ENCODE measurements at regions not wholly inside any gene's neighbourhood (a gene's known extent, or its start where the extent isn't known, plus 50 kb on each side); places are given as distances from the start of the nearest gene placed in this dataset.

GRCh38 chr3:178103140-178103539, 433.1 kb upstream of the KCNMB2 start:
- no peaks in the 10 kb centered on the region for H3K79me2 ChIP-seq (replicated peaks; ENCODE audit: insufficient read depth, low read length)
- H3K36me3 ChIP-seq (ENCODE audit: insufficient read depth, low read length), result no peaks in the 10 kb centered on the region
- no peaks in the 10 kb centered on the region for H3K9me2 ChIP-seq (ENCODE audit: insufficient read depth, low read length)
- H4K20me1 ChIP-seq (ENCODE audit: insufficient read depth), result no peaks in the 10 kb centered on the region
- no peak overlapping the region for H3K27ac ChIP-seq (ENCODE audit: low read length)
- H3K27me3 ChIP-seq (ENCODE audit: insufficient read depth, low read depth, low read length), result no peaks in the 10 kb centered on the region
- H3K9me3 ChIP-seq (ENCODE audit: low read length), result no peaks in the 10 kb centered on the region
- H3F3A ChIP-seq (ENCODE audit: insufficient read depth, low read length, poor library complexity, severe bottlenecking), result no peaks in the 10 kb centered on the region
- no peak overlapping the region for H3K4me2 ChIP-seq (ENCODE audit: low read length)
- H3K9ac ChIP-seq (ENCODE audit: low read length), result no peak overlapping the region
- TF ChIP-seq MXI1 (conservative IDR thresholded peaks at IDR 0.05; ENCODE audit: poor library complexity, severe bottlenecking) (no peak), CTCF (IDR thresholded peaks at IDR 0.05; ENCODE audit: poor library complexity, severe bottlenecking) (no peak), REST (IDR thresholded peaks at IDR 0.05; ENCODE audit: borderline replicate concordance) (no peak), POLR2AphosphoS5 (IDR thresholded peaks at IDR 0.05) (no peak), EP300 (conservative IDR thresholded peaks at IDR 0.05; ENCODE audit: poor library complexity, severe bottlenecking) (no peak)
- no peak overlapping the region for H3K4me3 ChIP-seq (ENCODE audit: low read length)
- no peak overlapping the region for H2AFZ ChIP-seq (ENCODE audit: low read depth, low read length)

GRCh38 chr3:178107804-178108203, 428.4 kb upstream of the KCNMB2 start:
- Histone ChIP-seq H3K36me3 (ENCODE audit: insufficient read depth, low read length) (no peaks in the 10 kb centered on the region), H3K27ac (ENCODE audit: low read length) (no peak overlapping the region), H2AFZ (ENCODE audit: low read depth, low read length) (no peak overlapping the region), H3K9me3 (ENCODE audit: low read length) (no peaks in the 10 kb centered on the region), H3K79me2 (replicated peaks; ENCODE audit: insufficient read depth, low read length) (no peaks in the 10 kb centered on the region), H3K4me3 (ENCODE audit: low read length) (no peak overlapping the region), H3K9me2 (ENCODE audit: insufficient read depth, low read length) (no peaks in the 10 kb centered on the region), H4K20me1 (ENCODE audit: insufficient read depth) (no peaks in the 10 kb centered on the region), H3K9ac (ENCODE audit: low read length) (no peak overlapping the region), H3F3A (ENCODE audit: insufficient read depth, low read length, poor library complexity, severe bottlenecking) (no peaks in the 10 kb centered on the region), H3K27me3 (ENCODE audit: insufficient read depth, low read depth, low read length) (no peaks in the 10 kb centered on the region), H3K4me2 (ENCODE audit: low read length) (no peak overlapping the region)
- no peak for TF ChIP-seq CTCF (IDR thresholded peaks at IDR 0.05; ENCODE audit: poor library complexity, severe bottlenecking)
- no peak for TF ChIP-seq EP300 (conservative IDR thresholded peaks at IDR 0.05; ENCODE audit: poor library complexity, severe bottlenecking)
- TF ChIP-seq EZH2 (IDR thresholded peaks at IDR 0.05; ENCODE audit: borderline replicate concordance, insufficient read depth, low read length, poor library complexity, severe bottlenecking), result no peak
- TF ChIP-seq SMC3 (conservative IDR thresholded peaks at IDR 0.05; ENCODE audit: poor library complexity), result no peak
- no peak for TF ChIP-seq RAD21 (conservative IDR thresholded peaks at IDR 0.05)
- TF ChIP-seq MXI1 (conservative IDR thresholded peaks at IDR 0.05; ENCODE audit: poor library complexity, severe bottlenecking), result no peak
- TF ChIP-seq TAF1 (IDR thresholded peaks at IDR 0.05; ENCODE audit: low read depth), result no peak
- no peak for TF ChIP-seq POLR2AphosphoS5 (IDR thresholded peaks at IDR 0.05)
- TF ChIP-seq REST (IDR thresholded peaks at IDR 0.05; ENCODE audit: borderline replicate concordance), result no peak

Measured in neural cell (in vitro differentiated cells).